ENCODE measurements at regions not wholly inside any gene's neighbourhood (a gene's known extent, or its start where the extent isn't known, plus 50 kb on each side); places are given as distances from the start of the nearest gene placed in this dataset.
"Not testable (repeated sequence)": the region's sequence is repeated elsewhere in the genome, so short reads cannot be mapped to it uniquely, and the experiment has no call there.

DNA sequence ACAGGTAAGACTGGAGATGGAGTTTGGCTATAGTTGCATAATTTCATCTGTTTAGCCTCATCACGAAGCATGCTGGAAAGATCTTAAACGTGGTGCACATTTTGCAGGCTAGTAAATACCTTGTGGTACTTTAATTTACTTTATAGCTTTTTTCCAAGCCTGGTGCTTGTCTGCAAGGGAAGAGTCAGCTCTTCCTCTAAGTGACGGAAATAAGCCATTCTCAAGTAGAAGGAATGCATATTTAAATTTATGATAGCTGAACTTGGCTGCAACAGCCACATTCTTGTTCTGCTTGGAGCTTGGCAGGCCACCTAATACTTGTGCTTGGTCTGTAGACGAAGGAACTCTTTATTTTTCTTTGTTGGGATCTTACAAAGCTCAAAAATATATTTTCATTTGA, 188.0 kb upstream of the PIK3R1 start:
- intact Hi-C loops (cut with DNase I), result no loop called here
- no peak for DNase-seq (ENCODE audit: extremely low spot score in 2 of 2)
- H3K27ac ChIP-seq, result peak overlapping the region; percentile 61
- no peaks in the 10 kb centered on the region for H3K36me3 ChIP-seq
- TF ChIP-seq, protein P1, sequence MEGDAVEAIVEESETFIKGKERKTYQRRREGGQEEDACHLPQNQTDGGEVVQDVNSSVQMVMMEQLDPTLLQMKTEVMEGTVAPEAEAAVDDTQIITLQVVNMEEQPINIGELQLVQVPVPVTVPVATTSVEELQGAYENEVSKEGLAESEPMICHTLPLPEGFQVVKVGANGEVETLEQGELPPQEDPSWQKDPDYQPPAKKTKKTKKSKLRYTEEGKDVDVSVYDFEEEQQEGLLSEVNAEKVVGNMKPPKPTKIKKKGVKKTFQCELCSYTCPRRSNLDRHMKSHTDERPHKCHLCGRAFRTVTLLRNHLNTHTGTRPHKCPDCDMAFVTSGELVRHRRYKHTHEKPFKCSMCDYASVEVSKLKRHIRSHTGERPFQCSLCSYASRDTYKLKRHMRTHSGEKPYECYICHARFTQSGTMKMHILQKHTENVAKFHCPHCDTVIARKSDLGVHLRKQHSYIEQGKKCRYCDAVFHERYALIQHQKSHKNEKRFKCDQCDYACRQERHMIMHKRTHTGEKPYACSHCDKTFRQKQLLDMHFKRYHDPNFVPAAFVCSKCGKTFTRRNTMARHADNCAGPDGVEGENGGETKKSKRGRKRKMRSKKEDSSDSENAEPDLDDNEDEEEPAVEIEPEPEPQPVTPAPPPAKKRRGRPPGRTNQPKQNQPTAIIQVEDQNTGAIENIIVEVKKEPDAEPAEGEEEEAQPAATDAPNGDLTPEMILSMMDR (IDR thresholded peaks at IDR 0.05), result no peak
- no peak for TF ChIP-seq POLR2A (IDR thresholded peaks at IDR 0.05)
- TF ChIP-seq POLR2AphosphoS5 (IDR thresholded peaks at IDR 0.05; ENCODE audit: insufficient read depth in 1 of 2, low read depth in 1 of 2), result peak in 1 of 2 donors; percentile 72
- H3K4me3 ChIP-seq, result no peak overlapping the region
- no peaks in the 10 kb centered on the region for H3K9me3 ChIP-seq
- H3K27me3 ChIP-seq, result no peaks in the 10 kb centered on the region
- peaks cover 22% of the 10 kb centered on the region for H3K4me1 ChIP-seq

DNA sequence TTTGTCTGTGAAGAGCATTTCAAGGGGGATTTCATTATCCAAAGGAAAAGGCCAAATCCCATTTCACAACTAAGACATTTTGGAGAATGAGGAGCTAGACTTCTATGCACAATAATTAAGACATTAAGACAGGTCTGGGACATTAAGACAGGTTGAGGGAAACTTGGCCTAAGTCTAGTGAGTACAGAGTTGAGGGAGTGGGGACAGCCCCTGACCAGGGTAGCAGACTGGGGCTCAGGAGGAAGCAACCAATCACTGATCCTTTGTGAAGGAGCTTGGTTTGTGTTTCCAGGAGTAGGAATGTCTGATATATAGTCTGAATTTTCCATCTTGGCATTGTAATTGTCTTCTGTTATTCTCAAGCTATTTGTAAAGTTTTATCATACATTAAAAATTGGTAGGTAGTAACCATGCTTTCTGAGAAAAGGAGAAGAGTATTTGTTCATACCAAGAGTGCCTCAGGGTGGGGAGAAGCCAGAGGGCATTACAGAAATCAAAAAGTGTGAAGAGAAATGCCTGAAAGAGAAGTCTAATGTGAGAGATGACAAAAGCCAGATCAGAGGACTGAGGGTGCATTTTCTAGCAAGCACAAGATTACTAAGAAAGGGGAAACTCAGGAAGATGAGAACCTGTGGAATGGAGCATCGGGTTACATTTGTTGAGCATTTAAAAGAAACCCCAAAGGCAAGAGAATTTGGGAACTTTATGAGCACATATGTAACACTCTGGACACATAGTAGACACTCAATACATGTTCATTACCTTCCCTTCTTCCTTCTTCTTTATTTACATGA, 189.3 kb upstream of the PIK3R1 start:
- H3K4me1 ChIP-seq, result peaks cover 22% of the 10 kb centered on the region
- H3K27me3 ChIP-seq, result no peaks in the 10 kb centered on the region
- TF ChIP-seq, protein P1 (IDR thresholded peaks at IDR 0.05), result no peak
- TF ChIP-seq POLR2A (IDR thresholded peaks at IDR 0.05) (no peak), POLR2AphosphoS5 (IDR thresholded peaks at IDR 0.05; ENCODE audit: insufficient read depth in 1 of 2, low read depth in 1 of 2) (no peak)
- intact Hi-C loops (cut with DNase I), result no loop called here
- no peak overlapping the region for H3K27ac ChIP-seq
- H3K9me3 ChIP-seq, result no peaks in the 10 kb centered on the region
- no peak for DNase-seq (ENCODE audit: extremely low spot score in 2 of 2)
- H3K36me3 ChIP-seq, result no peaks in the 10 kb centered on the region
- H3K4me3 ChIP-seq, result no peak overlapping the region

DNA sequence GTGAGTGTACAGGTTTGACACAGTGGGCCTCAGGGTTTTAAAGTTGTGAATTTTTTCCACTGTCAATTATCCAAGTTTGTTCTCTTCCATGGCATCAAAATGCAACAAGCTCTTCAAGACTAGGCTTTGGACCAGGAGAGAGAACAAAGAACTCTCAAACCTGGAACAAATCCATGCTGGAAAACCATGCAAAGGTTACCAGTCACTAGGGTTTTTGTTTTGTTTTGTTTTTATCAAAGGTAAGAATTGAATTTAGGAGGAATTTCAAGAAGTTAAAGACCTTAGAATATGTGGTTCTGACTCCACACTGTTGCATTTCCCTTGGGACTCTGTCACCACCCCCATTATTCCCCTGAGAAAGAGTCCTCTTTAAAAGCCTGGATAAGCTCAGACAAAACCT, 191.1 kb upstream of the PIK3R1 start:
- Histone ChIP-seq H3K9me3 (no peaks in the 10 kb centered on the region), H3K4me1 (peaks cover 22% of the 10 kb centered on the region), H3K27ac (no peak overlapping the region), H3K27me3 (no peaks in the 10 kb centered on the region), H3K4me3 (no peak overlapping the region), H3K36me3 (no peaks in the 10 kb centered on the region)
- TF ChIP-seq POLR2A (IDR thresholded peaks at IDR 0.05) (no peak), POLR2AphosphoS5 (IDR thresholded peaks at IDR 0.05; ENCODE audit: insufficient read depth in 1 of 2, low read depth in 1 of 2) (no peak)
- TF ChIP-seq, protein P1 (IDR thresholded peaks at IDR 0.05), result no peak
- DNase-seq (ENCODE audit: extremely low spot score in 2 of 2), result no peak
- intact Hi-C loops (cut with DNase I), result no loop called here

DNA sequence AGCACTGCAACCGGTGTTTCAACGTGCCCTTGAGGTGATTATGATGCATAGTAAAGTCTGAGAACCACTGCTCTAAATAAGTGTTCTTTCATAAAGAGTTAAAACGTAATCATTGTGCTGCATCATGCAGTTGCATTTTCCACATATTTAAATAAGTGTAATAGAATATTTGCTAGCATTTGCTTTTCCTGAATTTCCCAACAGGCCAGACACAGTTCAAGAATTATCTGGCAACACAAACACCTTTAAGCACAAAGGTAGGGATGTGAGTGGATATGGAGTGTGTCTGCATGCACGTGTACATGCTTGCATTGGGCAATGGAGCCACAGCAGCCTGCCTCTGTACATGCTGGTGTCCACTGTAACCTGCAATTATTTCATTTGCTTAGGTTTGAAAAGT, 193.6 kb upstream of the PIK3R1 start:
- no peaks in the 10 kb centered on the region for H3K36me3 ChIP-seq
- no peak overlapping the region for H3K27ac ChIP-seq
- no peaks in the 10 kb centered on the region for H3K4me1 ChIP-seq
- no peaks in the 10 kb centered on the region for H3K27me3 ChIP-seq
- no peak for DNase-seq (ENCODE audit: extremely low spot score in 2 of 2)
- TF ChIP-seq, protein P1 (IDR thresholded peaks at IDR 0.05), result no peak
- TF ChIP-seq POLR2A (IDR thresholded peaks at IDR 0.05) (no peak), POLR2AphosphoS5 (IDR thresholded peaks at IDR 0.05; ENCODE audit: insufficient read depth in 1 of 2, low read depth in 1 of 2) (no peak)
- no peaks in the 10 kb centered on the region for H3K9me3 ChIP-seq
- intact Hi-C loops (cut with DNase I), result no loop called here
- H3K4me3 ChIP-seq, result no peak overlapping the region

DNA sequence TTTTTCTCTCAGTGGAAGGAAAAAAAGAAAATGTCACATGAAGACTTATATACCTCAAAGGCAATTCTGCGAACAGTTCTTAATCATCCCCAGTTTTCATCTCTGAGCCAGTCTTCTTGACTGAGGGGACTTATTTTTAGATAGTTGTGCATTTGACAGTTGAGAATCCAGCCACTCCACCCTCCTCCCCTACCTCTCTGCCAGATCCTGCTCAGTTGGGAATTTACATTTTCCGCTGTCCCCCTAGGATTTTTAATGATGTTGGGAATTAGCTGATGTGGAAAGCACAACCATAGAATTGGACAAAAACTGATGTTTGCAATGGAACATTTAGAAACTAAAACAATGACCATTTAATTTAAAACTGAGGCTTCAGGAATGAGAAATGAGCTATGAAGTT, 194.3 kb upstream of the PIK3R1 start:
- no peak overlapping the region for H3K4me3 ChIP-seq
- TF ChIP-seq POLR2A (IDR thresholded peaks at IDR 0.05) (no peak), POLR2AphosphoS5 (IDR thresholded peaks at IDR 0.05; ENCODE audit: insufficient read depth in 1 of 2, low read depth in 1 of 2) (no peak)
- TF ChIP-seq, protein P1 (IDR thresholded peaks at IDR 0.05), result no peak
- H3K9me3 ChIP-seq, result no peaks in the 10 kb centered on the region
- no peak for DNase-seq (ENCODE audit: extremely low spot score in 2 of 2)
- no peaks in the 10 kb centered on the region for H3K4me1 ChIP-seq
- H3K36me3 ChIP-seq, result no peaks in the 10 kb centered on the region
- H3K27me3 ChIP-seq, result no peaks in the 10 kb centered on the region
- no peak overlapping the region for H3K27ac ChIP-seq
- intact Hi-C loops (cut with DNase I), result no loop called here

DNA sequence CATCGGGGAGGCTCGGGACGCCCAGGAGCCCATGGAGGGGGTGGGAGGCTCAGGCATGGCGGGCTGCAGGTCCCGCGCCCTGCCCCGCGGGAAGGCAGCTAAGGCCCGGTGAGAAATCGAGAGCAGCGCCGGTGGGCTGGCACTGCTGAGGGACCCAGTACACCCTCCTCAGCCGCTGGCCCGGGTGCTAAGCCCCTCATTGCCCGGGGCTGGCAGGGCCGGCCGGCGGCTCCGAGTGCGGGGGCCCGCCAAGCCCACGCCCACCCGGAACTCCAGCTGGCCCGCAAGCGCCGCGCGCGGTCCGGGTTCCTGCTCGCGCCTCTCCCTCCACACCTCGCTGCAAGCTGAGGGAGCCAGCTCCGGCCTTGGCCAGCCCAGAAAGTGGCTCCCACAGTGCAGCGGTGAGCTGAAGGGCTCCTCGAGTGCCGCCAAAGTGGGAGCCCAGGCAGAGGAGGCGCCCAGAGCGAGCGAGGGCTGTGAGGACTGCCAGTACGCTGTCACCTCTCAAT, 195.0 kb upstream of the PIK3R1 start:
- H3K36me3 ChIP-seq; intact Hi-C loops (cut with DNase I); H3K9me3 ChIP-seq; DNase-seq (ENCODE audit: extremely low spot score in 2 of 2); H3K27ac ChIP-seq; H3K4me3 ChIP-seq; H3K4me1 ChIP-seq; H3K27me3 ChIP-seq: not testable (repeated sequence)

Measured in vagina (tissue), 2 donors.